NB4 (cell line): ENCODE measurements at regions not wholly inside any gene's neighbourhood (a gene's known extent, or its start where the extent isn't known, plus 50 kb on each side); places are given as distances from the start of the nearest gene placed in this dataset.

Source experiments
- MYC ChIP-seq: IDR thresholded peaks from 2 replicates; pipeline ENCODE4 v1.6.1; 2011; ENCODE audit warnings: low read depth, low read length
- TF ChIP-seq, protein P1 (sequence below): IDR thresholded peaks from one replicate; pipeline ENCODE4 v1.5.1; 2012; ENCODE audit warnings: low read depth, low read length

DNA sequence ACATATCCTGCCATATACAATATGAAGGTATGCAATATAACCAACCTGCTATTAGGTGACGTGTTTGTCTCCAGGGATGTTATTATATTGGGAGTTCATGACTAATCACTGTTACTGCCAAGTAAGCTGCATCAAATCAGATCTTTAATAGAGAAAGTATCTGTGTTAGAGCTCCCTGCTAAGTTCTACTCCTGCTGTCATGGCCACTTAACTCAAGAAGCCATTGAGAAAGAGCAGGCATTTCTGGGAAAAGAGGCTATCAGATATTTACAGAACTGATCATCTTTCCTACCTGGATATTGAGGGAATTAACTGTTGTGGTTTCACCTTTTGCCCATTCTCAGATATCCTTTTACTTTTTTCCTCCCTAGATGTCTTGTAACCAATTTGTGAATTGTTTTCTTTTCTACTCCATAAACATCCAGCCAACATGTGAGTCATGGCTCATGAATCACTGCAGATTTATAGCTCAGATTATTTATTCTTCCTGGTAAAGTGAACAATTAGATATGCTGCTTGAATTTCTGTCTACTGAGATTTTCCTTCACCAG is 634.8 kb upstream of the FAM174A start:
- TF ChIP-seq, protein P1, sequence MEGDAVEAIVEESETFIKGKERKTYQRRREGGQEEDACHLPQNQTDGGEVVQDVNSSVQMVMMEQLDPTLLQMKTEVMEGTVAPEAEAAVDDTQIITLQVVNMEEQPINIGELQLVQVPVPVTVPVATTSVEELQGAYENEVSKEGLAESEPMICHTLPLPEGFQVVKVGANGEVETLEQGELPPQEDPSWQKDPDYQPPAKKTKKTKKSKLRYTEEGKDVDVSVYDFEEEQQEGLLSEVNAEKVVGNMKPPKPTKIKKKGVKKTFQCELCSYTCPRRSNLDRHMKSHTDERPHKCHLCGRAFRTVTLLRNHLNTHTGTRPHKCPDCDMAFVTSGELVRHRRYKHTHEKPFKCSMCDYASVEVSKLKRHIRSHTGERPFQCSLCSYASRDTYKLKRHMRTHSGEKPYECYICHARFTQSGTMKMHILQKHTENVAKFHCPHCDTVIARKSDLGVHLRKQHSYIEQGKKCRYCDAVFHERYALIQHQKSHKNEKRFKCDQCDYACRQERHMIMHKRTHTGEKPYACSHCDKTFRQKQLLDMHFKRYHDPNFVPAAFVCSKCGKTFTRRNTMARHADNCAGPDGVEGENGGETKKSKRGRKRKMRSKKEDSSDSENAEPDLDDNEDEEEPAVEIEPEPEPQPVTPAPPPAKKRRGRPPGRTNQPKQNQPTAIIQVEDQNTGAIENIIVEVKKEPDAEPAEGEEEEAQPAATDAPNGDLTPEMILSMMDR = no peak
- no peak for TF ChIP-seq MYC
